ENCODE measurements at regions not wholly inside any gene's neighbourhood (a gene's known extent, or its start where the extent isn't known, plus 50 kb on each side); places are given as distances from the start of the nearest gene placed in this dataset.
A peak's percentile ranks its signal among the peaks of the same experiment; 100 is the strongest.

GRCh38 chr5:138643040-138643791 lies 68.0 kb upstream of the HSPA9 start:
- no TSS peak for BruUV-seq (replicated peaks)
- POLR2A ChIA-PET, result interaction anchor here (0.6 to 0.9 kb wide), 2 partner anchors 59 to 836 kb away, joined by 3 to 5 read pairs; no protein-coding TSS in a partner anchor
- intact Hi-C loops (cut with micrococcal nuclease; ENCODE audit: unreplicated experiment), result no loop called here

GRCh38 chr5:138641547-138642298 lies 66.5 kb upstream of the HSPA9 start:
- BruUV-seq (replicated peaks), result no TSS peak

More at GRCh38 chr5:138643040-138643791, 68.0 kb upstream of the HSPA9 start:
- H3K27ac ChIP-seq (ENCODE audit: low read depth, low read length, poor library complexity, severe bottlenecking), result no peak overlapping the region
- no peak for DNase-seq (ENCODE audit: low spot score)
- no peak overlapping the region for H2AFZ ChIP-seq (ENCODE audit: low read length)
- CTCF ChIA-PET (ENCODE audit: unreplicated experiment), result interaction anchor here (0.6 kb wide), 1 partner anchor 52 kb away, joined by 3 read pairs; no protein-coding TSS in a partner anchor
- no peaks in the 10 kb centered on the region for H3K4me1 ChIP-seq (ENCODE audit: insufficient read depth, low read length, poor library complexity, severe bottlenecking)
- TF ChIP-seq CTCF (conservative IDR thresholded peaks at IDR 0.05; ENCODE audit: low read length) (no peak), EZH2phosphoT487 (IDR thresholded peaks at IDR 0.05; ENCODE audit: borderline replicate concordance, low read depth, low read length) (no peak)
- H3K4me2 ChIP-seq (ENCODE audit: low read length), result no peak overlapping the region
- no peaks in the 10 kb centered on the region for H3K9me2 ChIP-seq (ENCODE audit: insufficient read depth, low read length)
- H4K20me1 ChIP-seq (ENCODE audit: insufficient read depth, low read length), result no peaks in the 10 kb centered on the region
- no peaks in the 10 kb centered on the region for H3K79me2 ChIP-seq (ENCODE audit: insufficient read depth, low read depth, low read length)
- no peaks in the 10 kb centered on the region for H3K36me3 ChIP-seq (ENCODE audit: insufficient read depth, low read length)
- H3K9me3 ChIP-seq (ENCODE audit: low read length), result no peaks in the 10 kb centered on the region
- no peak overlapping the region for H3K4me3 ChIP-seq (ENCODE audit: low read depth, low read length, poor library complexity, severe bottlenecking)

More at GRCh38 chr5:138641547-138642298, 66.5 kb upstream of the HSPA9 start:
- Histone ChIP-seq H3K36me3 (ENCODE audit: insufficient read depth, low read length) (no peaks in the 10 kb centered on the region), H3K79me2 (ENCODE audit: insufficient read depth, low read depth, low read length) (no peaks in the 10 kb centered on the region), H2AFZ (ENCODE audit: low read length) (no peak overlapping the region), H3K4me2 (ENCODE audit: low read length) (no peak overlapping the region), H3K4me1 (ENCODE audit: insufficient read depth, low read length, poor library complexity, severe bottlenecking) (no peaks in the 10 kb centered on the region), H3K9me2 (ENCODE audit: insufficient read depth, low read length) (no peaks in the 10 kb centered on the region), H3K27ac (ENCODE audit: low read depth, low read length, poor library complexity, severe bottlenecking) (no peak overlapping the region), H3K9me3 (ENCODE audit: low read length) (no peaks in the 10 kb centered on the region), H3K4me3 (ENCODE audit: low read depth, low read length, poor library complexity, severe bottlenecking) (no peak overlapping the region), H4K20me1 (ENCODE audit: insufficient read depth, low read length) (no peaks in the 10 kb centered on the region)
- peak; percentile 59 for DNase-seq (ENCODE audit: low spot score)
- intact Hi-C loops (cut with micrococcal nuclease; ENCODE audit: unreplicated experiment), result no loop called here
- CTCF ChIA-PET (ENCODE audit: unreplicated experiment), result no interaction called here
- POLR2A ChIA-PET, result no interaction called here
- TF ChIP-seq CTCF (conservative IDR thresholded peaks at IDR 0.05; ENCODE audit: low read length) (peak; percentile 88), EZH2phosphoT487 (IDR thresholded peaks at IDR 0.05; ENCODE audit: borderline replicate concordance, low read depth, low read length) (no peak)

All from OCI-LY7 (cell line).